ENCODE measurements at regions not wholly inside any gene's neighbourhood (a gene's known extent, or its start where the extent isn't known, plus 50 kb on each side); places are given as distances from the start of the nearest gene placed in this dataset.
A peak's percentile ranks its signal among the peaks of the same experiment; 100 is the strongest.

GRCh38 chr6:90403489-90404381 is 107.1 kb upstream of the BACH2 start:
- no peak for DNase-seq (ENCODE audit: low read depth in 2 of 2)

- DNase-seq (ENCODE audit: low read depth in 2 of 2): no peak
Measured at GRCh38 chr6:90402831-90403192, 106.2 kb upstream of the BACH2 start.

GRCh38 chr6:90401933-90402830 is 105.5 kb upstream of the BACH2 start:
- no peak for DNase-seq (ENCODE audit: low read depth in 2 of 2)

GRCh38 chr6:90399970-90400369 is 103.3 kb upstream of the BACH2 start:
- DNase-seq (ENCODE audit: low read depth in 2 of 2): no peak

DNA sequence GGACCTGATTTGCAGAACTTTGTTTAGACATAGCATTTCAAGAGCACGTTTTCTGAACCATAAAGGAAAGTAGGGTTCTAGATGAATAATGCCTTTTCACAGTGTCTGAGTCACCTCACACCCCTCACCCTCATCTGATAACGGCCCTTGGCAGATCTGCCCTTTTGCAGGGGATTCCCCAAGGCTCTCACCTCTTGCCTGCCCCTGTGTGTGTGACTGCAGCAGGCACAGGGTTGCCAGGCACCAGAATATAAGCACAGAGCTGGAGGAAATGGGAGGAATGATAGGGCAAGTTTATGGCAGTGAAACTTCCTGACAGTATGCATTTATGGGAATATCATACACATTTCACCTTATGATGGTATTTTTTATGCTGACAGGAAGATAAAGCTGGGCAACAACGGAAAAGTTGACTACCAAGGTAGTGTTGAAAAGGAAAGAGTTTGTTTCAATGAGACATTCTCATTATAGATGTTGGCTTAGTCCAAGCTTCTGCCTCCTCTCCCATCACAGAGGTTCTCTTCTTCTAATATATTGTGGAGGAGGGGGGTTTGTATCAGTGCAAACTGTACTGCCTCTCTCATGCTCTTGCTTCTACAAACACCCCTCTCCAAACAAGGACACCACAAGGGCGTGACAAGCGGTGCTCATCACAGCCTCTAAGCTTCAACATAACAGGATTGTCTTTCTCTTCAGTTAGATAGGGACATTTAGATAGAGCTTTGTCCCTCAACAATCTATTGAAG is 101.5 kb upstream of the BACH2 start:
- DNase-seq (ENCODE audit: low read depth in 2 of 2): peak; percentile 65 to 86

GRCh38 chr6:90397047-90397446 is 100.4 kb upstream of the BACH2 start:
- no peak for DNase-seq (ENCODE audit: low read depth in 2 of 2)

DNA sequence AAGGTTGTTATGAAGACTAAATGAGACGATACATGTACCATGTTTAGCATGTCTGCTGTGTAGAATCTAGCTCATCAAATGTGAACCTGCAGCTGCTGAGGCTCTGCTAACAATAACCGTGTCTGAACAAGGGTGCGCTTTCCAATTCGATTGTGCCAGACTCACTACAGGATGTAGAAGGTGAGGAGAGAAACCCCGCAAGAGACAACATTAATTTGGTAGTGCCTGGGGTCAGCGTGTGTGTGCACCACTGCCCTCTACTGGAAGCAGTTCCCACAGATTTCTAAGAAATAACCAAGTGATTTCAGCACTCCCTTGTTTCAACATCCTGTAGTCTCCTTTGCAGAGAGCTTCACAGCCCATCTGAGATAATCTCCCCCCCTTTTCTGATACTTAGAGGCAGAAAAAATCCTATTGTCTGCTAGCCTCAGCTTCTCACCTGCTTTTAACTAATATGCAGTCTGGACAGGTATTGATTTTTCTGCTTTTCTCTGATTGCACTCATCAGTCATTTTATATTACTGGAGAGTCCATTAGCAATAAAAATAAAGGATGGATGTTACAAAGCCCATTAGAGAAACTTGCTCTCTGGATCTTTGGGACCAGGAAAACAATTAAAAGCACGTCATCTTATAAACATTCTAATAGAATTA is 96.7 kb upstream of the BACH2 start:
- peak; percentile 58 to 62 for DNase-seq (ENCODE audit: low read depth in 2 of 2)

DNA sequence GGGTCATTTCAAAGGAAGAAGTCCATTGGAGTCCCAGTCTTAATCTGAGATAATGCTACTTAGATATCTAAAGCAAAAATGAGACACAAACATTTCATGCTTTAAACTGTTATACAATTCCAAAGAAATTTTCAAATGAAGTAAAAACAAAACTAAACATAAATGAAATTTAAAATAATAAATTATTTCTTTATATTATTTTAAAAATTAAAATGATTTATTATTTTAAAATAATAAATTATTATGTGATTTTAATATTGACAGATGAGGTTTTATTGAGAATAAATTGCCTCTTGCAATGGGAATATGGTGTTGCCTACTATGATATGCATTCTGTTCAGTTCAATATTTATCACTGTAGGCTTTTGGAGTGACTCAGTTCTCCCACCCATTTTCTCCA is 93.7 kb upstream of the BACH2 start:
- DNase-seq (ENCODE audit: low read depth in 2 of 2): no peak

- DNase-seq (ENCODE audit: low read depth in 2 of 2): peak in 1 of 2 donors; percentile 47
Measured at GRCh38 chr6:90388395-90388794, 91.8 kb upstream of the BACH2 start.

DNA sequence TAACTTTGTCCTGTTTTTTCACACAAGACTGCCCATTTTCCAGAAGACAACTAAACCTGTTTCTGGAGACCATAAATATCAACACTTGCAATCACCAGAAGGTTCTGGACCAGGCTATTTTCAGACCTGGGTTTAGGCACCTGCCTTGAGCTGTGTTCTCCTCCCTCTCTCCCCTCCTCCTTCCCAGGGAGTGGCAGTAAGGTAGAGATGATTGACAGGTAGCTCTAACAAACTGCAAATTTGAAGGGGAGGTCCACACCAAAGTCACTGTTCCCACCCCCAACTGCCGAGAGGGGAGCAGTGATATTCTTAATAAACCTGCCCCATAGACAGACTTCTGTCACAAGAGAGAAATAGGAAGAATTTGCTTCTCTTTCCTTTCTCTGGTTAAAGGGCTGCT is 91.2 kb upstream of the BACH2 start:
- no peak for DNase-seq (ENCODE audit: low read depth in 2 of 2)

GRCh38 chr6:90387383-90387775 is 90.7 kb upstream of the BACH2 start:
- no peak for DNase-seq (ENCODE audit: low read depth in 2 of 2)

DNA sequence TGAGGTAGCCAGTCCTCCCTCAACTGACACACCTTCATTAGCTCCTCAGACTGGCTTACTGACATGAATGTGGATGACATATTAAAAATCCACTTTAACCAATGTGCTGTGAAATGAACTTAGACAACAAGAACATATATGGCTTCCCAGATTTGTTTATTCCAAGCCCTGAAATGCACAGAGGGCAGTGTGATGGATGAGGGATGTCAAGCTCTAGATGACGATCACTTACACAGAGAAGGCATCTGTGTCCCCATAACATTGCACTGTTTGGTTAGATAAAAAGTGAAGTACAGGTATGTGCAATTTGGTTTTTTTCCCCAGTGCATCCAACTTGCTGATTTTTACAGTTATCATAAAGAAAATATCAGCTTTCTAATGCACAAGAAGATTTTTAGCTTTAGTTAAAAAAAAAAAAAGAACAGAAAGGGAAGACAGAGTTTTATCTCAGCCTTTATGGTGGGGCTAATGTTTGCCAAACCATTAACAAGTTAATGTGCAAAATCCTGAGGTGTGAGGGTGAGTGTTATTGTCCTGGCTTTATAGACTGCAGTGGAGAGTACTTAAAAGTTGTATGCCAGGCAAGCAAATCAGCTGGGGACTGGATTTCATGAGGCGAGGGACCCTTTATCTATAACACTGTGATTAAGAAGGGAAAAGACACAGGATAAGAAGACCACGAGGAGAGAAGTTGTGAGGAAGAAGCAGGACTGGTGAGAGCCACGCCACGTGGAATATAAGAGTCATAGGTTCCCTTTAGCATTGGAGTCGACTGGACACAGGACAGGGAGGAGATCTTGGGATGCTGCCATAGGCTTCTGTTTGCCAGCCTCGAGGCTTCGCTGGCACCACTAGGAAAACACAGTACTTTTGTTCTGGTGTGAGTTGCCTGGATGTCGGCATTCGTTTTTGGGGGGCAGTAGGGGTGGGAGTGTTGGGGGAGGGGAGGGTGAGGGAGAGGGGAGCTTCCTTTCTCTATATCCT is 90.0 kb upstream of the BACH2 start:
- no peak for DNase-seq (ENCODE audit: low read depth in 2 of 2)

DNA sequence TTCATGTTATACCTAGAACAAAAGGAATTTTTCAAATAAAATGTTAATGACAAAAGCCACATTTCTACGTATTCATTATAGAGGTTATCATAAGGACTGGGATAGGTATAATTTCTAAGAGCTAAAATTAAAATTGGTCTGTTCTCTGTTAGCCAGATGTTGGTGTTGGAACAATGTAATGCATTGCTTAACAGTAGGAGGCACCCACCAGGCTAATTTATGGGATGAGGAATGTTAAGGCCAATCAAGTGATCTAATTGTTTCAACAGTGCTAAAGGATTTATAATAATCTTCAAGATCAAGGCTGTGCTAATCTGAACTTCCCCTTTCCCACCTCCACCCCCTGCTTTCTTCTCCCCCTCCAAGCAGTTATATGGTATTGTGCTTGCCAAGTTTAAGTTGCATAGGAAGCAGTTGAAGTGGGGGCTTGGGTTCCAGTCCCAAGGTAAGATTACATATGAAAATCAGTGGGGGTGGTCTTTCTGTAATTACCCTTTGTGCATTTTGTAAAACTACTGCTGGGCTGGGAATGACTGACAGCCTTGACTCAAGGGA is 89.2 kb upstream of the BACH2 start:
- DNase-seq (ENCODE audit: low read depth in 2 of 2): no peak

DNA sequence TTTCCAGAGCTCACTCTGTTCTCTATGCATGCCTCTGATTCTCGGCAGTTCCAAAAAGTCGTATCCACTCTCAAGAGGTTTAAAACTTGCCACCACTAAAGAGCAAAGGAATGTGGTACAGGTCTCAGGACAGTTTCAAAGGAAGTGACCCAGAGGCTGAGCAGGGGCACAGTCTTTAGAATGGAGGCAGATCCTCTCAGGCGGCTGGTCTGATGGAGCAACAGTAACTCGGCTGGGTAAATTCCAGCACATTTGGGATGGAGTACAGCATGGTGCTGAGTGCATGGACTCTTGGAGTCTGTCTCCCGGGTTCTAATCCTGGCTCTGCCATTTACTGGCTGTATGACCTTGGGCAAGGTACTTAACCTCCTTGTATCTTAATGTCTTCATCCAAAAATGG is 88.1 kb upstream of the BACH2 start:
- DNase-seq (ENCODE audit: low read depth in 2 of 2): no peak

DNA sequence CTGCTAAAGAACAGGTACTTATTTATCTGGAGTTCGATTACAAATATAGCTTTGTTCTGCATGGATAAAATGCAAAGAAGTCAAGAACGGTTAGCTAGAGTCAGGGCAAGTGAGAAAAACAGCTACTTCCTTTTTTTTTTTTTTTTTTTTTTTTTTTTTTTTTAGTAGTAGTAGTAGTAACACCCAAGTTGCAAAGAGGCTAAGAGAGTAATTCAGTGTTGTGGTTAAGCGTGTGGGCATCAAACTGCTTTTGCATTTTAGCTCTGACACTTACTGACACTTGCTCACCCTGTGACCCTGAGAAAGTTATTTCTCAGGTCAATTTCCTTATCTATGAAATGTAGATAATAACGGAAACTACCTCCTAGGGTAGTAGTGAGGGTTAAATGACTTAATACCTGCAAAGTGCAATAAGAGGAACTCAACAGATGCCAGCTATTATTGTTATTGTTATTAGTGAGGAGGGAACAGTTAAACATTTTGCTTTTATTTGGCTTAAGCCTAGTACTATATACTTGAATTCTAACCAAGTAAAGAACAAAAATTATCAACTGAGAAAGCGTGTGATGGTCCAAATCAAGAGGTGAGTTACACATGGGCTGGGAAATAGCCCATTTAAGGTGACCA is 86.7 kb upstream of the BACH2 start:
- no peak for DNase-seq (ENCODE audit: low read depth in 2 of 2)

DNA sequence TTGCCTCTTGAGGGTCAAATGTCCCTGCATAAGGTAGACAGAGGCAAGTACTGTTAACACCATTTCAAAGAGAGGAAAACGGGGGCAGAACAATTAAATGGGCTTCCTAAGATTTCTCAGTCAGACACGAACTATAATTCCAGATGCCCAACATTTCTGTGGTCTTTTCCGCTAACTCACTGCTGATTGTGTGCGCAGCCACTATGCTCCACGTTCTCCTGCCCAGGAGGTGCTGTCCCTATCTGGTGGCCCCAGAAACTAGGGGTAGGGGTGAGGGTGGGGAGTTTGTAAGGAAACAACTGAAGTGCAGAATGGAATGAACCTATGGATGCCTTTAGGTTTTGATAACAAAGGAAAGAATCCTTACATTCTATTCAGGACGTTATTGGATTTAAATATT is 86.1 kb upstream of the BACH2 start:
- DNase-seq (ENCODE audit: low read depth in 2 of 2): no peak

- DNase-seq (ENCODE audit: low read depth in 2 of 2): no peak
Measured at GRCh38 chr6:90375681-90376439, 79.2 kb upstream of the BACH2 start.

DNA sequence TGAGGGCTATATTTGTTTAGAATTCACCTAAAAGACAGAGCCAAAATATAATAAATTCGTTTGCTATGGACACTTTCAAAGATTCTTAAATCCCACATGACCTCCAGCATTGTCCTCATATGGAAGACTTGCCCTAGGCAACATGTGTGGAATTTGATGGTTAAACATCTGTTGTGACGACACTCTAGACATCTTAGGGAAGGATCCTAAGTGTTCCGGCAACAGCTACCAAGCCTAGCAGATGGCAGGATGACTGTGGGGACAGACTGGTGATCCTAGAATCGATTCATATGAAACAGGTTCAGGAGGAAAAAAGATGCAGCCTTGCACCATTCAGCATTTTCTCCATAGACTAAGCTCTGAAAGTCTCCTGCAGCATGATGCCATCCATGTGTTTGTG is 77.6 kb upstream of the BACH2 start:
- no peak for DNase-seq (ENCODE audit: low read depth in 2 of 2)

DNA sequence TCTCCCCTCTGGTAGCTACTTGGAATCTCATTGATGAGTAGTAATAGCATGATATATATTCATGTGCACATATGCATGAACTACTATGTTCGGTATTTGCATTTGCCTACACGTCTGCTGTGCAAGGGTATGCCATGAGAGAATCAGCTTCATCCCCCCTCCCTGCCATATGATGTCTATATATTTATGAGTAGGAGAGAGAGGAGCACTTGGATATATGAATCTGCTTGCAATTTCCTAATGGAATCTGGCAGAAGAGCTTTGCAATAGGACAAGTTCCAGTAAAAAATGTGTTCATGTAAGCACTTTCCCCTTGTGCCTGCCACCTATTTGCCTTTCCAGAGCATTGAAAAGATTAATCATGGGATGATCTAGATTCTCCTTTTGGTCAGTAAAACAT is 76.2 kb upstream of the BACH2 start:
- no peak for DNase-seq (ENCODE audit: low read depth in 2 of 2)

Data from stimulated activated CD4-positive, alpha-beta T cell treated with anti-CD3 and anti-CD28 coated beads, Interleukin-4, amount 100 ng/mL, for 48 hours (primary cell).